HG03280 (cell line): ENCODE measurements at regions not wholly inside any gene's neighbourhood (a gene's known extent, or its start where the extent isn't known, plus 50 kb on each side); places are given as distances from the start of the nearest gene placed in this dataset.
"Not testable (repeated sequence)": the region's sequence is repeated elsewhere in the genome, so short reads cannot be mapped to it uniquely, and the experiment has no call there.

Experiments used
- ATAC-seq: cut with Tn5 transposase; IDR thresholded peaks from one replicate; pipeline ENCODE4 v1.9.1; 2021; ENCODE audit warnings: mild to moderate bottlenecking, moderate library complexity; ENCODE audit not compliant: unreplicated experiment

GRCh38 chr5:54885636-54886035, 99.8 kb downstream of the ESM1 start:
- no peak for ATAC-seq

DNA sequence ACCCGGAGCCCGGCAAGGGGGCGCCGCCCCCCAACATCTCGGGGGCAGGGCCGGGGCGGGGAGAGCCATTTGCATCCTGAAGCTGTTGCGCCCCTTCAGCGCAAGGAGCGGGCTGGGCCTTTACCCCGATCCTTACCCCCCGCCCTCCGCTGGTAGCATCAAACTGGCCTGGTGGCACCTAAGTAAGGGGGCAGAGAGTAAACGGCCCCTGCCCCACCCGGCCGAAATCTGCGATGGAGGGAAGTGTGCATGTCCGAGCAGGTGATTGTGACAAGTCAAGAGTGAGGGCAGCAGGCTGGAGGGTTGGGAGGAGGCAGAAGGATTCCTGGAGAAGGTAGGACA, 101.2 kb downstream of the ESM1 start:
- ATAC-seq = no peak

- no peak for ATAC-seq
These were observed 101.8 kb downstream of the ESM1 start for GRCh38 chr5:54883374-54884194.

DNA sequence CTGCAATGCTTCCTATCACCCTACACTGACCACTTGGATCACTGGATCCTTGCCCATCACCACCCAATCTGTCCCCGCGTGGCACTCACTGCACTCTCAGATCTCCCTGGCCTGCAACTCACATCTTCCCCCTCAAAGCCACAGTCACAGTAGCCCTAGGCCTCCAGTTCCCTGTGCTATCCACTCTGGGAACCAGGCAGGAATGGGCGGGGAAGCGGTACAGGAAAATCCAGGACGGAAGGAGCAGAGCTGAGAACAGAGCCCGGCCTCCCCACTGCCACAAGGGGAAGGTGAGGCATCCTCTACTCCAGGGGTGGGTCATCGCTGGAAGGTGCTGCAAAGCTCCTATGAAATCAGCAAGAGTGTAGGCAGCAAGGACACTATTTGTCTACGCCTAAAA, 102.6 kb downstream of the ESM1 start:
- no peak for ATAC-seq

- no peak for ATAC-seq
These were observed 103.3 kb downstream of the ESM1 start for GRCh38 chr5:54882101-54882500.

GRCh38 chr5:54881286-54882005, 103.9 kb downstream of the ESM1 start:
- no peak for ATAC-seq

DNA sequence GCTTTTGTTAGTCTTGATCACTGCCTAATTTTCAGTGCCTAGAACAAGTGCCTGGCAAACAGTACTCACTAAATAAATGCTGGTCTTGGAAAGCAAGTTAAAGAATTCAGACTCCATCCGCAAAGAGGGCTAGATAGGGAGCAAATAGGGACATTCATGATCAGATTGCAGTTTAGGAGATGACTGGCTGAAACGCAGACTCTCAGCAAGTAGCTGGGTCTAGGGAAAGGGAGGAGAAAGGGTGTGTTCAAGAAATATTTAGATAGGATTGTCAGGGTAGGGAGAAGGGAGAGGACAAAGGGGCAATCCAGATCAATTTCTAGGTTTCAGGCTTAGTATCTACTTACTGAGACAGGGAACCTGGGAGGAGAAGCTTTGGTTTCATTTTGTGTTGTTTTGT, 108.4 kb downstream of the ESM1 start:
- no peak for ATAC-seq

- no peak for ATAC-seq
These were observed 108.8 kb downstream of the ESM1 start for GRCh38 chr5:54876556-54876955.

GRCh38 chr5:54874337-54875021, 110.9 kb downstream of the ESM1 start:
- ATAC-seq = no peak

DNA sequence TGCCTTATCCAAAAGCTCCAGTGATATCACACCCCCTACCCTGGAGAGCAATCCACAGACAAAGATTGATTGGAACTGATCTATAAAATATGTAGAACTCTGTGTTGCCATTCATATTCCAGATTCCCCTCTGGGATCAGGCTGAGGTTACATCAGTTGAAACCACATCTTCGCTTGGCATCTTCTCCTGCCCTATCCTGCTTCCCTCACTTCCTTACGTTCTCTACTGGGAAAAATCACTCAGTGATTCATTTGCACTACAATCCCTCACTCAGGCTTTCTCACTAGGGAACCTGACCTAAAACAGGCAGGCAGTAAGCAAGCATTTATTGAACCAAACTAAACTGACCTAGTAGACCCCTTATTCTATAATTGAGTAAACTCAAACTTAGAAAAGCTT, 111.7 kb downstream of the ESM1 start:
- ATAC-seq = no peak

DNA sequence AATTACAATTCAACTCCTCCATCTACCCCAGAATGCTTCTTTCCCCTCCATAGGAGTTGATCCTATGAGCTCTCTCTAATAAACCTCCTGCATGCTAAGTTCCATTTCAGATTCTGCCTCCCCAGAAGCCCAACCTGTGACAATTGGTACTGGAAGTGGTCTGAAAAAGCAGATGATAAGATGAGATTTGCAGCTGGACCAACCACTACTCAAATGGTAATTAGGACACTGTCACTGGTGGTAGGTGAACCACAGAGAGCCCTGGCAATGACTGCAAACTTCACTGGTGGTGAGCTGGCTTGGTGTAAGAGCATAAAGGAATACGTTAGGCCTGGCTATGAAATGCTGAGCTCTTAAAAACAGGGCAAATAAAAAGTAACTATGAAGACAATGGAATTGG, 112.6 kb downstream of the ESM1 start:
- no peak for ATAC-seq

DNA sequence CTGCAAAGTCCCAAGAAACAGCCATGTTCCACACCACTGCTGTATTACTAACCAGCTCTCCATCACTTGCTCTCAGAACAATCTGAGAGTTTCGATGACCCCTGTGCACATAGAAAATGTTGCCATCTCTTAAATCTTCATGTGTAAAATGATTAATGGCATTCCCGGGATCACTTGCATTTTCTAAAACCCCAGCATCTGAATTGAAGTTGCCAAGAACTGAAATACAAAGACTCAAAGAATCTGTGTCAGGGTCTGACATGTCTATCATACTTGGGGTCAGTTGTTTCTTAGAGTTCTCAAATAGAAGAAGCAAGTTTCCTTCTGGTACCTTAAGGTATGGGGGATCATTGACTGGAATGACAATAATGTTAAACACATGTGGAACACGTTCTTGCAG, 115.1 kb downstream of the ESM1 start:
- no peak for ATAC-seq

- no peak for ATAC-seq
These were observed 115.7 kb downstream of the ESM1 start for GRCh38 chr5:54869691-54870090.

- no peak for ATAC-seq
These were observed 116.6 kb downstream of the ESM1 start for GRCh38 chr5:54868511-54869483.

DNA sequence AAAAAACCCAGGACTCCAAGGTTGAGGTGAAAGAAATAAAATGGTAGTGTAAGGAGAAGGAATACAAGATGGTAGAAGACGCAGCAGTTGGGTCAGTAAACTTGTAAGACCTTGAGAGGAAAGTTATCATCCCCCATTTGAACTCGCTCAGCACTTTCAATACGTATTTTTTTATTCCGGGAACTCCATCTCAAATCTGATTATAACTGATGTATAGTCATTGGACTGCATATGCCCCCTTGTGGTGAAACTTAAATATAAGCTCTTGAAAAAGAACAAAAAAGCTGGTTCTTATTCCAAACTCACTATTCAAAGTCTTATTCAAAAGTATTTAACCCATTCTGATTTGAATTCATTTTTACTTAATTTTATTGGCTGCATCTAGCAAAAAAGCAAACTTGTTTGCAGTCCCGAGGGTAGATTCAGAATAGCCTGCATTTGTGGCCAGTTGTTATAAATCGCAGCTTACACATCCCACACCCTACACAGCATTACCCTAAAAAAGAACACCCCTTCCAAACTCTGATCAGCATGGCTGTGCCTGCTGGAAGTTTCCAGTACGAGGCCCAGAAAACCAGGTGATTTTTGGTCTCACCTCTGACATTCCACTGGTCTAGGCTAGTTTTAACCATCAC, 118.0 kb downstream of the ESM1 start:
- ATAC-seq = no peak

- ATAC-seq = not testable (repeated sequence)
These were observed 120.4 kb downstream of the ESM1 start for GRCh38 chr5:54864911-54865515.

DNA sequence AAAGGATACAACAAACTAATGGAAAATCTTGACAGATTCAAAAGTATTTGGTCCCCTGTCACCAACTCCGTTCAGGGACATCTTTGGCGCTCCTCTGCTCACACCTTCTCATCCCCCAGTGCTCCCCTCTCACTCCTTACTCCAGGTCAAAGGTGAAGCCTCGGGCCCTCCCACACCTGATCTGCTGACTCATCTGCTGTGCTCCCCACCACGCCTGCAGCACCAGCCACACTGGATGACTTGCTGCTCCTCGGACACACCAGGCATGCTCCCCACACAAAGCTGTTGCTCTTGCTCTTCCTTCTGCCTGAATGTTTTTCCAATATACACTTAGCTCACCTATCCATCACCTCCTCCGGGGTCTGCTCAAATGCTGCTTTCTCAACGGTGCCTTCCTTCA, 123.4 kb downstream of the ESM1 start:
- no peak for ATAC-seq

DNA sequence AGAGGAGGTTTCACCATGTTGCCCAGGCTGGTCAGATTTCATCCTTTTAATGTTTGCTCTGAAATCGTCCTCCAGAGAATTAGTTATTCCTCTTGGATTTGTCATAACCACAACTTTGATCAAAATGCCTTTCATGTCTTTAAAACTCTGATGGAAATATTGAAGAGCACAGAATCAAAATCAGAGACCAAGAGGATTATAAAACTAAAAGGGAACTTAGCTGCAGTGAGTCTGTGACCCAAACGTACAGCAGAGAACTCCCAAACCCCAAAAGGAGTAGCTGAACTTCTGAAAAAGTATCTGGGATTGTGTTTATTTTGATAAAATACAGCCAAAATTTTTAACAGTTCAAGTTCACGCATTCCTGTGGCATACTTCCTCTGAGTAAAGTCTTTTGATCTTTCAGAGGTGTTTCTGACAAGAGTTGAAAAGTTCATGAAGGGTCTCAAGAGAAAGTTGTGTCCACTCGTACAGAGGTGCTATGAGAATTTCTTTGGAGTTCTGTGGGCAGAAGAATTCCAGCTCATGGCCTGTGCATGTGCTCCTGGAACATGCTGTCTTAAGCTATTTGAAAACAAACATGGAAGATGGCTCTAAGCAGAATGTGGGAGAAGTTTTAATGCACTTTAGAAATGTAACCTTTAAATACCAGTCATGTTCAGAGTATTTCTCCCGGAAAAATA, 124.0 kb downstream of the ESM1 start:
- ATAC-seq = no peak

- ATAC-seq = no peak
These were observed 125.1 kb downstream of the ESM1 start for GRCh38 chr5:54860321-54860720.
